ENCODE measurements at regions not wholly inside any gene's neighbourhood (a gene's known extent, or its start where the extent isn't known, plus 50 kb on each side); places are given as distances from the start of the nearest gene placed in this dataset.

DNA sequence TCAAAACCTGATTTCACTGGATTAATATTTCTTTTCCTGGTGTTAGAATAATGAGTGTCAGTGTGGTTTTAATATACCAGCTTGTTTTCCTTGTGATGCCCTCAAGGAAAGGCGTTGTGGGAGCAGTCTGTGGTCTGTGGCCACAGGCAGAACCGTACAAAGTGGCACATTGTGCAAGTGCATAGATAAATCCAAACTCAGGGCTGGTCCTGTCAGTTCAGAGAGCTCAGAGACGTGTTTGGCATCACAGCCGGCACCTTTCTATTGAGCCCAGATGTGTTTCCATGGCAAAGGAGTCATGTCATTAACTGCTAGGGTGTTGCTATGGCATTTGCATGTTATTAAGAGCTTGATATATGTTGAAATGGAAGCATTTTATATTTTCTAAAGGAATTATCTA is 289.9 kb upstream of the RASGRP1 start:
- TF ChIP-seq, protein P1, sequence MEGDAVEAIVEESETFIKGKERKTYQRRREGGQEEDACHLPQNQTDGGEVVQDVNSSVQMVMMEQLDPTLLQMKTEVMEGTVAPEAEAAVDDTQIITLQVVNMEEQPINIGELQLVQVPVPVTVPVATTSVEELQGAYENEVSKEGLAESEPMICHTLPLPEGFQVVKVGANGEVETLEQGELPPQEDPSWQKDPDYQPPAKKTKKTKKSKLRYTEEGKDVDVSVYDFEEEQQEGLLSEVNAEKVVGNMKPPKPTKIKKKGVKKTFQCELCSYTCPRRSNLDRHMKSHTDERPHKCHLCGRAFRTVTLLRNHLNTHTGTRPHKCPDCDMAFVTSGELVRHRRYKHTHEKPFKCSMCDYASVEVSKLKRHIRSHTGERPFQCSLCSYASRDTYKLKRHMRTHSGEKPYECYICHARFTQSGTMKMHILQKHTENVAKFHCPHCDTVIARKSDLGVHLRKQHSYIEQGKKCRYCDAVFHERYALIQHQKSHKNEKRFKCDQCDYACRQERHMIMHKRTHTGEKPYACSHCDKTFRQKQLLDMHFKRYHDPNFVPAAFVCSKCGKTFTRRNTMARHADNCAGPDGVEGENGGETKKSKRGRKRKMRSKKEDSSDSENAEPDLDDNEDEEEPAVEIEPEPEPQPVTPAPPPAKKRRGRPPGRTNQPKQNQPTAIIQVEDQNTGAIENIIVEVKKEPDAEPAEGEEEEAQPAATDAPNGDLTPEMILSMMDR (IDR thresholded peaks at IDR 0.05; ENCODE audit: borderline replicate concordance, insufficient read depth, low read depth, low read length) = no peak

DNA sequence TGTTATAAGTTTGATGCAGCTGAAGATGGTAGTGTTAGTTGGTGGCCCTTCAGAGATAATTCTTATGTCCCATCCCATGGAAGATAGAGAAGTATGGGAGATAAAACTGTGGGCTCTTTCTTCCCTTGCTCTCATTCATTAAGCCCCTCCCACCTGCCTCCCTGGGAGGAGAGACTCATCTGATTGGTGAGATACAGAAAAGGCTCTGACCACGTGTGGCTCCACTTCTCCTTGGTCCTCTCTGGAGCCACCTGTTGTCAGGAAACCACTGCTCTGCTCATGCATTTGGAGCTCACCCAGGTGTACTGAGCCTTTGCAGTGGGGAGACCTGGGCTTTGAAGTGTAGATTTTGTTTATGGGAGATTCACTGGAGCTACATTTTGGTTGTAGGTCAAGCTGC is 293.2 kb upstream of the RASGRP1 start:
- H3K4me3 ChIP-seq (ENCODE audit: low read depth, low read length) = no peak overlapping the region
- TF ChIP-seq, protein P1 (IDR thresholded peaks at IDR 0.05; ENCODE audit: borderline replicate concordance, insufficient read depth, low read depth, low read length) = no peak

More for the DNA sequence above, 289.9 kb upstream of the RASGRP1 start:
- no peak overlapping the region for H3K4me3 ChIP-seq (ENCODE audit: low read depth, low read length)

DNA sequence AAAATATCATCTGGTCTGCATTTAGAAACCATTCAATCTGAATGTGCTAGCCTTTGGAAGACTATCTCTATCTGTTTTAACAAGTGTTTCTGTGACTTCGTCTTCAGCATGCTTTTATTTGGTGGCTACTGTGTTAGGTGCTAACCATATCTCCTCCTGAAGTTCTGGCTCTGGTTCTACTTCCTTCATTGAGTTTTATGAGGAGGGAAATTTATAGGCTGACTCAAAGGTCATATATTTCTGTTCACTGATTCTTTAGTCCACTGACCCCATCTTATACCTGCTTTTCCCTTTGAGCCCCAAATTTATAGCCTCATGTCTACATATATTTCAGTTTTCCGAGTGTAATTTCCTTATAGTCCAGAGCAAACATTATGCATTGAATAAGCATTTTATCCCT is 295.0 kb upstream of the RASGRP1 start:
- H3K4me3 ChIP-seq (ENCODE audit: low read depth, low read length) = no peak overlapping the region
- TF ChIP-seq, protein P1 (IDR thresholded peaks at IDR 0.05; ENCODE audit: borderline replicate concordance, insufficient read depth, low read depth, low read length) = no peak

DNA sequence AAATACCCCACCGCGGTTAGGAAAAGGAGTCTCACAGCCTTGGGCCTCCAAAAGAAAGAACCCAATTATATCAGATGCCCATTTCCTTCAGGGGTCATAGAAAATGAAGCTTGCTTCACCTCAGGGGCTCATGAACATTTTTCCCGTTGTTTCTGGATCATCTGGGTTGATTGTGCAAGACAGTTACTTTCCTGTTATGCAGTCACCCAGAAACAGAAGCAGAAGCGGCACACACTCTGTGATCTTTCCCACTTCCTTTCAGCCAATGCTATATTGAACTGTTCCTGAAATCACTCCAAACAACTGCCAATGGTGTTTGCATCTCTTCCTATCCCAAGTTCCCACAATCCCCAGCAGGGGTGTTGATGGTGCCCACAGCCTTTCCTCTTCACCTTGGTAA is 295.6 kb upstream of the RASGRP1 start:
- H3K4me3 ChIP-seq (ENCODE audit: low read depth, low read length) = no peak overlapping the region

DNA sequence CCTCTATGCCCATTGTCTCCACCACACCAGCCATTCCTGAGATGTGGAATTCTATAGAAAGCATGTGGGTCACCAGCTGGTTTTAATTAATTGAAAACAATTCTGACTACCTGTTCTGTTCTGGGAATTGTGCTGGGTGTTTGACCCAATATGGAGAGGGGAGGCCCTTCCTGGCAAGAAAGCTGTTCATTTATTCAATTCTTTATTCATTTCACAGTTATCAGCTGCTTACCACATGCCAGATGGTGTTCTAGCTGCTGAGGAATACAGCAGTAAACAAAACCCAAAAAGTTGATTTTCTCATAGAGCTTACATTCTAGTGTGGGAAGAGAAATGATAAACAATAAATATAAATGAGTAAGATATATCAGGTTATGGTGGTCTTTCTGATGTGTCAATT is 296.1 kb upstream of the RASGRP1 start:
- TF ChIP-seq, protein P1 (IDR thresholded peaks at IDR 0.05; ENCODE audit: borderline replicate concordance, insufficient read depth, low read depth, low read length) = no peak
- H3K4me3 ChIP-seq (ENCODE audit: low read depth, low read length) = no peak overlapping the region

More for the DNA sequence above, 295.6 kb upstream of the RASGRP1 start:
- TF ChIP-seq, protein P1 (IDR thresholded peaks at IDR 0.05; ENCODE audit: borderline replicate concordance, insufficient read depth, low read depth, low read length) = no peak

DNA sequence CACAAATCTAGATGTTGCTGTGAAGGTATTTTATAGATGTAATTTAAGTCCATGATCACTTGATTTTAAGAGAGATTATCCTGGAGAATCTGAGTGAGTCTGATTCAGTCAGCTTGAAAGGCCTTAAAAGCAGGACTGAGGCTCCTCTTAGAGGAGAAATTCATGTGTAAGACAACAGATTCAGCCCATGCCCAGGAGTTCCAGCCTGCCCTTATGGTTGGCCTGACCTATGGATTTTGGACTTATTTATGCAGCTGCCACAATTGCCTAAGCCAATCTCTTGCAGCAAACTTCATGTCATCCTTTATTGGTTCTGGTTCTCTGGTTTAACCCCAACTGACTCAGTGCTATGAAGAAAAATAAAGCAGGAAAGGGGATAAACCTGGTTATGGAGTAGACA is 296.5 kb upstream of the RASGRP1 start:
- H3K4me3 ChIP-seq (ENCODE audit: low read depth, low read length) = no peak overlapping the region

DNA sequence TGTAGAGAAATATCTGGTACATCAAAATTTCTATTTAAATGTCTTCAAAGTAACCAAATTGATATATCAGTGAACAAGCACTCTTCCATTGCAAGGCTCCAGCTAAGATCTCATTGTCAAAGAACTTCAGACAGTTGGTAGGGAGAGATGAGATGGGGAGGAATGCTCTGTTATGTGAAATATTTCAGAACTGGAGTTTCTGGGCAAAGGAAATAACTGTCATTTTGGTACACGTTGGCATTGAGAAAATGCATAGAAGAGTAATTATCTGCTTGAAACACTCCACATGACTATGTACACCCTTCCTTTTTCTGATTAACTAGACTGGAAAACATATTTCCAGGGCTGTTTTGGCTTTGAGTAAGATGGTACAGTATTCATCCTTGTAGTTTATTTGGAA is 297.5 kb upstream of the RASGRP1 start:
- TF ChIP-seq, protein P1 (IDR thresholded peaks at IDR 0.05; ENCODE audit: borderline replicate concordance, insufficient read depth, low read depth, low read length) = no peak
- H3K4me3 ChIP-seq (ENCODE audit: low read depth, low read length) = no peak overlapping the region

More for the DNA sequence above, 296.5 kb upstream of the RASGRP1 start:
- TF ChIP-seq, protein P1 (IDR thresholded peaks at IDR 0.05; ENCODE audit: borderline replicate concordance, insufficient read depth, low read depth, low read length) = no peak

All from GM12875 (cell line).